ENCODE measurements at regions not wholly inside any gene's neighbourhood (a gene's known extent, or its start where the extent isn't known, plus 50 kb on each side); places are given as distances from the start of the nearest gene placed in this dataset.

GRCh38 chr1:227445746-227446145, 117.6 kb upstream of the ZNF678 start:
- TF ChIP-seq POLR2A (IDR thresholded peaks at IDR 0.05; ENCODE audit: low read depth, low read length), result no peak
- TF ChIP-seq CTCF (IDR thresholded peaks at IDR 0.05; ENCODE audit: extremely low read depth in 1 of 2, insufficient read depth in 1 of 2, low read depth in 1 of 2, low read length in 2 of 2), result no peak
- TF ChIP-seq MAX (IDR thresholded peaks at IDR 0.05; ENCODE audit: insufficient read depth, insufficient read length), result no peak
- TF ChIP-seq GATA2 (IDR thresholded peaks at IDR 0.05; ENCODE audit: insufficient read depth, insufficient read length, low read depth, low read length), result no peak
- no peak for TF ChIP-seq EZH2 (IDR thresholded peaks at IDR 0.05; ENCODE audit: borderline replicate concordance, low read depth, low read length, severe bottlenecking)
- TF ChIP-seq MYC (IDR thresholded peaks at IDR 0.05; ENCODE audit: low read depth, low read length), result no peak
- no peak for TF ChIP-seq POLR2AphosphoS5 (IDR thresholded peaks at IDR 0.05; ENCODE audit: insufficient read depth, low read depth, low read length)

Measured in endothelial cell of umbilical vein (primary cell).